Kidney epithelial cell (primary cell): ENCODE measurements at regions not wholly inside any gene's neighbourhood (a gene's known extent, or its start where the extent isn't known, plus 50 kb on each side); places are given as distances from the start of the nearest gene placed in this dataset.

ENCODE experiments used
- DNase-seq: peaks from one replicate; pipeline ENCODE4 v3.0.0-alpha.2; 2010; ENCODE audit warnings: low read depth
- H3K27me3 ChIP-seq: 2 replicates; pipeline ENCODE4 v1.6.0; 2011; ENCODE audit warnings: low read length; ENCODE audit not compliant: control insufficient read depth, insufficient read depth
- H3K36me3 ChIP-seq: 2 replicates; pipeline ENCODE4 v1.5.1; 2011; ENCODE audit warnings: low read length; ENCODE audit not compliant: control insufficient read depth, insufficient read depth
- H3K4me3 ChIP-seq: 2 replicates; pipeline ENCODE4 v1.5.1; 2011; ENCODE audit warnings: low read depth, mild to moderate bottlenecking, control low read depth, low read length
- CTCF ChIP-seq: IDR thresholded peaks from 2 replicates; pipeline ENCODE4 v1.5.1; 2011; ENCODE audit warnings: mild to moderate bottlenecking, moderate library complexity, low read length, control low read depth, inconsistent platforms; ENCODE audit not compliant: insufficient read depth, poor library complexity, severe bottlenecking

DNA sequence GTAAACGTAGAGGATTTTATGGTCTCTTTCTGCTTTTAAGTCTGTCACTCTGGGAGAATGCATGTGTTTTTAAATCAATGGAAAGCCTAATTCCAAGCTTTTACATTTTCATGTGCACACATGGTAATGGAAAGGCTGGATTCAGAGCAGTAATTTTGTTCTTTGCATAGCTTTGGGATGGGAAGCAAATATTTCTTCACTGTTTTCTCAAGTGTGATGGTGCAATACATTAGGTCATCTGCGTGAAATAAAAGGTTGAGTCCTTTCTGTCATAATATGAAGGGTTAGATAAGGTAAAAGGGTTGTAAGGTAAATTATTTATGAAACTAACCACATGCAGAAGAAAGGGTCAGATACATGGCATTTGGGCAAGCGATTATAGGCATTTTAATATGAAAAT is 88.2 kb upstream of the NR3C1 start:
- no peak for TF ChIP-seq CTCF
- Histone ChIP-seq H3K4me3 (no peak overlapping the region), H3K36me3 (no peaks in the 10 kb centered on the region), H3K27me3 (no peaks in the 10 kb centered on the region)
- no peak for DNase-seq

DNA sequence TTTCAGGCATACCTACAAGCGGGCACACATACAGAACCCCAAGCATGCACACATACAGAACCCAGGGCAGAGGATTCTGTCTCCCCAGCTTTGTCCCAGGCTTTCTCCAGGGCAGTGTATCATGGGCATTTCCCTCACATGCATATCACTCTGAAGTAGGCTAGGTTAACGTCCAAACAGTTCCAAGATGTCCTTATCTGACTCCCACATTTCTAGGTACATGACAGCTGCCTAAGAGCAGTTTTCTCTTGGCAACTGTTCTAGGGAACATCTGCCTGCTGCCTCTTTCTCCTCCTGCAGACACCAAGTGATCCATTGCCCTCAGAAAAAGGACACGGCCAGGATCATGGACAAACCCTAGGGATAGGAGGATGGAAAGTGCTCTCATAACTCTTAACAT is 84.9 kb upstream of the NR3C1 start:
- no peak overlapping the region for H3K4me3 ChIP-seq
- H3K36me3 ChIP-seq, result no peaks in the 10 kb centered on the region
- no peaks in the 10 kb centered on the region for H3K27me3 ChIP-seq
- TF ChIP-seq CTCF, result no peak
- no peak for DNase-seq

DNA sequence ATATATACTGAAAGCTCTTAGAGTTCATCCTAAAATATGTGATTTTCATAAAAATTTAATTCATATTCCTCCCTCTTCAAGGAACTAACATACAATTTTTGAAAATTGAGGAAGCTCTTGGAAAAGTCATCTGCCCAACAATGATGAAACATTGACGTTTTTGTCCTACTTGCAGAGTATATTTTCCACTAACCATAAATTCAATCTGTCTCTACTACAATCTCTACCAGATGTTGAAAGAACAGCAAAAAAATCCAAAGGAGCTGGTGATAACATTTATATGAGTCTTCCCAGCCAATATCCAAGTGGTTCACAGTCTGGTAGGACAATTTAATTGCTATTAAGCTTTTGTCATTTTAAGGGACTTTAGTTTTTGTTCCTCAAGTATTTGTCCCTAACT is 81.1 kb upstream of the NR3C1 start:
- DNase-seq, result no peak

GRCh38 chr5:143481697-143482531 is 78.4 kb upstream of the NR3C1 start:
- DNase-seq, result no peak
- no peak for TF ChIP-seq CTCF

More for the DNA sequence above, 81.1 kb upstream of the NR3C1 start:
- TF ChIP-seq CTCF, result no peak
- no peaks in the 10 kb centered on the region for H3K27me3 ChIP-seq
- no peaks in the 10 kb centered on the region for H3K36me3 ChIP-seq
- H3K4me3 ChIP-seq, result no peak overlapping the region

DNA sequence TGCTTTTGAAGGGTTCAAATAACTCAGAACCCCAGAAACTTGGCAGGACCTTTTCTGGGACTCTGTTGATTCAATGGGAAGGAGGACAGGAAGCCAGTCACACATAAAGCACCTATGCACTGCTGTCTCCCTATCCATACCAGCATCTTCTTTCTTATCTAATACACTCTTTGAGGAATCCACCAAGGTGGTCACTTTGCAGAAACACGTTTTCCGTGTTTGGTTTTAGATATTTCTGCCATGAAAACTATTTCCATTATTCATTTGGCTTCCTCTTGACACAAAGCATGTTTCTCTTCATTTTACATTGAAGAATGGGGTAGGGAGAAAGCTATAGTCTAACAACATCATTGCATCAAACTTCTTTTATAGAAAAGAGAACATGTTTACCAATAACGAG is 76.5 kb upstream of the NR3C1 start:
- TF ChIP-seq CTCF, result no peak
- Histone ChIP-seq H3K4me3 (no peak overlapping the region), H3K36me3 (no peaks in the 10 kb centered on the region), H3K27me3 (no peaks in the 10 kb centered on the region)
- no peak for DNase-seq

More at GRCh38 chr5:143481697-143482531, 78.4 kb upstream of the NR3C1 start:
- Histone ChIP-seq H3K36me3 (no peaks in the 10 kb centered on the region), H3K27me3 (no peaks in the 10 kb centered on the region), H3K4me3 (no peak overlapping the region)

DNA sequence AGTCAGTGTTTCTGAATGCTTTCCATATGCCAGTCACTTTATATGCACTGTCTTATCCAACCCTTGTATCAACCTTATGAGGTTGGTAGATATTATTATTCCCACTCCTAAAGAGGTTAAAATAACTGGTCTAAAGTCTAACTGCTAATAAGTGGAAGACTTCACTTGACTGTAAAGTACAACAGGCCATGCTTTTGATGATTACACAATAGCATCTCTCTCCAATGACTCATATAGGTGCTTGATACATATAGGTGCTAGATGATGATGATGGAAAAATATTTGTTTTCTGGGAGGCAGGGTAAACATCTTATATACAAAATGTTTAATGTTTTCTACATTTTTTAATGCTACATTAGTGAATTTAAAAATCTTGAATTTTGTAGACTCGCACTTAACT is 75.9 kb upstream of the NR3C1 start:
- H3K36me3 ChIP-seq, result no peaks in the 10 kb centered on the region
- H3K4me3 ChIP-seq, result no peak overlapping the region
- TF ChIP-seq CTCF, result no peak
- DNase-seq, result no peak
- H3K27me3 ChIP-seq, result no peaks in the 10 kb centered on the region
